NT2/D1 (cell line): ENCODE measurements at regions not wholly inside any gene's neighbourhood (a gene's known extent, or its start where the extent isn't known, plus 50 kb on each side); places are given as distances from the start of the nearest gene placed in this dataset.

Source experiments
- DNase-seq: peaks from one replicate; pipeline ENCODE4 v3.0.0-alpha.2; 2011; ENCODE audit warnings: low read depth, low spot score
- H3K27me3 ChIP-seq: 2 replicates; pipeline ENCODE4 v1.6.0; 2011; ENCODE audit warnings: mild to moderate bottlenecking; ENCODE audit not compliant: insufficient read length, insufficient read depth
- H3K36me3 ChIP-seq: 2 replicates; pipeline ENCODE4 v1.6.1; 2011; ENCODE audit warnings: mild to moderate bottlenecking, low read length, mixed read lengths; ENCODE audit not compliant: insufficient read depth, insufficient read length
- H3K4me1 ChIP-seq: 2 replicates; pipeline ENCODE4 v1.5.1; 2011; ENCODE audit not compliant: insufficient read depth, insufficient read length
- H3K4me3 ChIP-seq: 2 replicates; pipeline ENCODE4 v1.5.1; 2011; ENCODE audit warnings: low read depth; ENCODE audit not compliant: insufficient read length
- H3K9ac ChIP-seq: 2 replicates; pipeline ENCODE4 v1.6.0; 2011; ENCODE audit warnings: low read depth; ENCODE audit not compliant: insufficient read length
- H3K9me3 ChIP-seq: 2 replicates; pipeline ENCODE4 v1.5.1; 2011; ENCODE audit warnings: mild to moderate bottlenecking, low read length; ENCODE audit not compliant: insufficient read depth
- SUZ12 ChIP-seq: IDR thresholded peaks from 2 replicates; pipeline ENCODE4 v1.6.1; 2011; ENCODE audit not compliant: insufficient read length, insufficient read depth; ENCODE audit errors: extremely low read depth
- YY1 ChIP-seq: IDR thresholded peaks from 2 replicates; pipeline ENCODE4 v1.6.1; 2011; ENCODE audit not compliant: insufficient read length, insufficient read depth
- ZNF274 ChIP-seq: IDR thresholded peaks from 2 replicates; pipeline ENCODE4 v1.6.1; 2011; ENCODE audit warnings: mild to moderate bottlenecking, low read depth, low read length

DNA sequence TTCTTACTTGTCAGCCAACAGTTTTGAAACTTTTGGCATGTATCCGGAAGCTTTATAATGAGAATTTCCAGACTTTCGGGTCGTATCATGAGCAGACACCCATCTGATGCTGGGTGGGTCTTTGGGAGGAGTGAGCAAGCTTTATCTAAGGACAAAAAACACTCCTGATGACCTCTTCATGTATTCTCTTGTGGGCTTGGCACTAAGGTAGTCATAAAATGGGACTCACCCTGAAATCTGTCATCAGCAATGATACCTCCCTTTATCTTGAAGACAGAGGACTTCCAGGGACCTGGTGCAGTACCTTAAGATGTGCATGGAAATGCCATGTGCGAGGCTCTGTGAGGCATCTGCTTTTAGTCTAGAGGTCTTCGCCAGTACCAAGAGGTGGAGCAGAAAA, 346.3 kb upstream of the PPARGC1A start:
- TF ChIP-seq SUZ12 (no peak), ZNF274 (no peak), YY1 (no peak)
- no peak overlapping the region for H3K4me3 ChIP-seq
- no peaks in the 10 kb centered on the region for H3K9me3 ChIP-seq
- H3K9ac ChIP-seq: no peak overlapping the region
- no peaks in the 10 kb centered on the region for H3K36me3 ChIP-seq
- no peak for DNase-seq
- peaks cover 3% of the 10 kb centered on the region for H3K4me1 ChIP-seq
- H3K27me3 ChIP-seq: no peaks in the 10 kb centered on the region

DNA sequence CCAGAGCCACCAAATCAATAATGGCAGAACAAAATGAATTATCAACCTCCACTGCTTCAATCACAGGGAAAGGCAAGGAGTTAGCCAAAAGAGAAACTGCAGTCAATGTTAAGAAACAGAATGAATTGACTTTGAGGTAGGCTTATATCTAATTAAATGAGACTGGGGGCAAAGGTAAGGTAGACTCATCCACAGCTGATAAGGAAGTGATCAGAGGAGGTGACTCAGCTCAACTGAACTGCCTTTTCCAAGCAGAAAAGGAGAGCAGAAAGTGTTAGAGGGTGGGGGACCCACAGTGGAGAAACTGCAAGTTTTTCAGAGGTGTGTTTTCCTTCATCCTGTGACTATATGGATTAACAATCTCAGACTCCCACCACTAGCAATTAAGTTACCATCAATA, 345.8 kb upstream of the PPARGC1A start:
- no peak overlapping the region for H3K9ac ChIP-seq
- no peaks in the 10 kb centered on the region for H3K36me3 ChIP-seq
- no peak for TF ChIP-seq SUZ12
- no peak for TF ChIP-seq YY1
- TF ChIP-seq ZNF274: no peak
- no peaks in the 10 kb centered on the region for H3K27me3 ChIP-seq
- H3K9me3 ChIP-seq: no peaks in the 10 kb centered on the region
- no peak overlapping the region for H3K4me3 ChIP-seq
- H3K4me1 ChIP-seq: no peaks in the 10 kb centered on the region
- DNase-seq: no peak

DNA sequence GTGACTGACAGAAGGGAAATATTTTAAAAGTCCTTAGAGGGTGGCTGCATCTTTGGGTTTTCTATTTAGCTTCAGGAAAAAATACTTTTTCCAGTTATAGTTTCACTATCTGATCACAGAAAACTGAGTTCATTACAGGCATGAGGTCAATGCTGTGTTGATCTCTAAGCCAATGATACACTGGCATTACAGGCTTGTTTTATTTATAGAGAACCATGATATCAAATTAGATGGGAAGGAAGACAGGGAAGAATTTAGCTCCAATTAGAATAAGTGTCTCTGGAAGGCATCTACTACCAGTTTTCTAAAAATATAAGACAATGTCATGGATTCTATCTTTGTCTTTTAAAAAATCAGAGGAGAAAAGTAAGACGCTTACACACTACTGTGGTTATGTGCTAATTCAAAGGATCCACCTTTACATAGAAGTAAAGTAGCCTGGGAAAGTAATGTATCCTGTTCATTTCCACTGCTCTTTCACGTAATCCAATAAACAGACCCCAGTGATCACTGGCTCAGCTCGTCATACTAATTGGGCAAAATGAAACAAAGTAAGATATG, 344.5 kb upstream of the PPARGC1A start:
- Histone ChIP-seq H3K4me3 (no peak overlapping the region), H3K4me1 (no peaks in the 10 kb centered on the region), H3K9me3 (no peaks in the 10 kb centered on the region), H3K9ac (no peak overlapping the region), H3K27me3 (no peaks in the 10 kb centered on the region), H3K36me3 (no peaks in the 10 kb centered on the region)
- TF ChIP-seq YY1 (no peak), ZNF274 (no peak), SUZ12 (no peak)
- DNase-seq: no peak

DNA sequence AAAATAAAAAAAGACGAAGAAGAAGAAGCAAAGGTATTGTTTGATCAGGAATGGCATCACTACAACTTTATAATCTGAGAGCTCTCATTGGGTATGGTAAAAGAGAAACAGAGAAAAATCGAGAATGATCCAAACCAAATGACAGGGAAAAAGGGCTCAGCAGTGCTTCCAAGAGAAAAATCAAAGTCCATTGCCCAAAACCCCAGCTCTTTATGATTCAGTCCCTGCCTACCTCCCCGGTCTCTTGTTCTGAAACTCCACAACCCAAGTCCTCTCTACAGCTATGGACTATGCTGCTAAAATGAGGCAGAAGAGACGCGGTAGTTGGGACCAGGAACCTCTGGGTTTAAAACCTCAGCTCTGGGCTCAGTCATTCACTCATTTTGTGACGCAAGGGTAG, 341.1 kb upstream of the PPARGC1A start:
- Histone ChIP-seq H3K4me1 (no peaks in the 10 kb centered on the region), H3K27me3 (no peaks in the 10 kb centered on the region), H3K9me3 (no peaks in the 10 kb centered on the region), H3K4me3 (no peak overlapping the region), H3K36me3 (no peaks in the 10 kb centered on the region), H3K9ac (no peak overlapping the region)
- DNase-seq: no peak
- no peak for TF ChIP-seq ZNF274
- TF ChIP-seq SUZ12: no peak
- TF ChIP-seq YY1: no peak

DNA sequence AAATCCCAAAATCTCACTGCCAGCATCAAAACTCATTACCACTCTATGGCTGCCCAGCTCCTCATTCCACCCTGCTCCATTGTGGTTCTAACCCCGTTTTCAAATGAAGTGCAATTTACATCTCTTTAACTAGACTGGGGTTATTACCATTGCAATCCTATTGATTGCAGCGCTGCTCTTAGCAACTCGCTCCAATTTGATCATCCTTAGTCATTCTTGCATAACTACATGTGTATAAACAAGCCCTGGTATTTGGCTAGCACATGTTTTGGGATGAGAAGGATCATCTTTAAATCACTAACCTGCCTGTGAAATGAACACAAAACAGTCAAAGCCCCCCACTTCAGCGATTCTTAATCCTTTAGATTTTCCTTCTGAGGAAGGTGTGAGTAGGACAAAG, 340.1 kb upstream of the PPARGC1A start:
- H3K9ac ChIP-seq: no peak overlapping the region
- no peak overlapping the region for H3K4me3 ChIP-seq
- no peaks in the 10 kb centered on the region for H3K27me3 ChIP-seq
- DNase-seq: no peak
- no peaks in the 10 kb centered on the region for H3K4me1 ChIP-seq
- TF ChIP-seq SUZ12 (no peak), ZNF274 (no peak), YY1 (no peak)
- H3K36me3 ChIP-seq: no peaks in the 10 kb centered on the region
- no peaks in the 10 kb centered on the region for H3K9me3 ChIP-seq

DNA sequence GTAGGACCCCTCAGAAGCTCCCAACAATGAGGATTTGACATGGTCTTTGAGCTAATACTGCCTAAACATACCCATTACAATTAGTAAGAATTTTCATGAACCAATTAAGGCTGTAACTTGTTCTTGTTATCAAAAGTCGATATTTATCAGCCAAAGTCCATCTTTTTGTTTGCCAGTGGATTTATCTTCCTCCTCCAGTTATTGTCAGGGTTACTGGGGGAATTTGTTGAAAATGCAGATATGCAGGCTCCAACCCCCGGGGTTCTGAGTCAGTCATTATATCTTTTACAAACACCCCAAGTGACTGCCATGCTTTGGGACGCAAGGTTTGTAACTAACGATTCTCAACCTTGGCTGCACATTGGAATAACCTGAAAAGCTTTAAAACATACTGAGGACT, 338.8 kb upstream of the PPARGC1A start:
- TF ChIP-seq SUZ12: no peak
- TF ChIP-seq ZNF274: no peak
- TF ChIP-seq YY1: no peak
- DNase-seq: no peak
- H3K36me3 ChIP-seq: no peaks in the 10 kb centered on the region

DNA sequence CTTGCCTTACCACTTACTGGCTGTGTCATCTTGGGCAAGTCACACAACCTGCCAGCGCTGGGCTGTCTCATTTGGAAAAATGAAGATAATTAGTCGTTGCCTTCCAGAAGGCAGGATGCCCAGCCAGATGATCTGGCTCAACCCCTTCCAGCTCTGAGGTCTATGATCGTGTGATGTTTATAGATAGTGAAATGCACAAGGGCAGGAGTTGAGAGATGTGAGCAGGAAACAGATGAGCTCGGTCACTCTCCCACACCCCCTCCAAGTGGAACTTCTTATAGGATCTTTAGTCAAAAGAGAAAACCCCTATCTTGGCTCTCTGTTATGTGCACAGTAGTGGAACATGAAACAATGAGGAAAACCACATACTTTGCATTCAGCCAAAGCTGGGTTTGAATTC, 336.8 kb upstream of the PPARGC1A start:
- no peaks in the 10 kb centered on the region for H3K27me3 ChIP-seq
- TF ChIP-seq YY1 (no peak), ZNF274 (no peak), SUZ12 (no peak)
- H3K9me3 ChIP-seq: no peaks in the 10 kb centered on the region
- H3K9ac ChIP-seq: no peak overlapping the region
- no peaks in the 10 kb centered on the region for H3K4me1 ChIP-seq
- DNase-seq: no peak
- H3K36me3 ChIP-seq: no peaks in the 10 kb centered on the region
- H3K4me3 ChIP-seq: no peak overlapping the region

More for the DNA sequence above, 338.8 kb upstream of the PPARGC1A start:
- H3K27me3 ChIP-seq: no peaks in the 10 kb centered on the region
- H3K9ac ChIP-seq: no peak overlapping the region
- H3K4me3 ChIP-seq: no peak overlapping the region
- H3K4me1 ChIP-seq: no peaks in the 10 kb centered on the region
- H3K9me3 ChIP-seq: no peaks in the 10 kb centered on the region
